ENCODE measurements at regions not wholly inside any gene's neighbourhood (a gene's known extent, or its start where the extent isn't known, plus 50 kb on each side); places are given as distances from the start of the nearest gene placed in this dataset.

DNA sequence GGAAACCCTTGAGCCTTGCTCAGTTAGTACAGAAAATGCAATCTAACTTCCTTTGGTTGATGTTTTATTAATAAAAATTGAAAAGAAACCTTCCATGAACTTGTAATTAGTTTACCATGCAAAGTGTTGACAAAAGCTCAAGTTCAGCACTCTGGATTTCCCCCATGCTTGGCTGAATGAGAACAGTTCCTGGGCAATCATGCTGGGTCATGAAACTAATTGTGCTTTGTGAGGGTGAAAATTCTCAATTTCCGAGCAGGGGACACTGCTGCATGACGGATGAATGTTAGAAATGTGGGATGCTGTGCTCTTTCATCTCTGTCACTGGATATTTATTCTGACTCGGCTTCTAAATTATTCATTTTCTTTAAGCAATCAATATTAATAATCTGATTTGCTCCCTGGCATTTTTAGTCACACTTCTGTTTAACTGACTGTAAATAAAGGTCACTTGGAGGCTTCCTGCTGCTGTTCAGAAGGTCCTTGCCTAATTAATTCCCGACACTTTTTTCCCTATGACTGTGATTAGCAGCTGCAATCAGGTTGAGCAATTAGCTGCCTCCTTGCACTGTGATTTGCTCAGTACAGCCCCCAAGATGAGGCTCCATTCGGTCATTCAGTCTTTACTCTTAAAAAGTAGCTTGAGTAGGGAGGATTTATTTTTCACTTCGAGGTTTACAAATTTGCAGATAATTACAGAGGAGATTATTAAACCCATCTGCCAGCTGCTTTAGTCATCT lies 678.1 kb upstream of the ZNF608 start:
- H3K27ac ChIP-seq (ENCODE audit: low read depth in 1 of 2, low read length in 1 of 2) = no peak overlapping the region
- no peaks in the 10 kb centered on the region for H3K27me3 ChIP-seq (ENCODE audit: control insufficient read depth in 3 of 3, insufficient read depth in 3 of 3, low read length in 2 of 3)
- H3K9me3 ChIP-seq (ENCODE audit: control insufficient read depth in 4 of 4, insufficient read depth in 3 of 4, low read length in 3 of 4) = peaks cover 0 to 4% (median 0%) of the 10 kb centered on the region in 4 donors
- H3K9ac ChIP-seq (ENCODE audit: insufficient read depth in 1 of 2, low read length in 2 of 2) = no peak overlapping the region
- no peaks in the 10 kb centered on the region for H3K36me3 ChIP-seq (ENCODE audit: control insufficient read depth in 4 of 4, insufficient read depth in 4 of 4, low read length in 4 of 4)
- H3K4me1 ChIP-seq (ENCODE audit: control insufficient read depth in 5 of 5, insufficient read depth in 5 of 5, low read length in 5 of 5) = no peaks in the 10 kb centered on the region
- TF ChIP-seq, protein P1, sequence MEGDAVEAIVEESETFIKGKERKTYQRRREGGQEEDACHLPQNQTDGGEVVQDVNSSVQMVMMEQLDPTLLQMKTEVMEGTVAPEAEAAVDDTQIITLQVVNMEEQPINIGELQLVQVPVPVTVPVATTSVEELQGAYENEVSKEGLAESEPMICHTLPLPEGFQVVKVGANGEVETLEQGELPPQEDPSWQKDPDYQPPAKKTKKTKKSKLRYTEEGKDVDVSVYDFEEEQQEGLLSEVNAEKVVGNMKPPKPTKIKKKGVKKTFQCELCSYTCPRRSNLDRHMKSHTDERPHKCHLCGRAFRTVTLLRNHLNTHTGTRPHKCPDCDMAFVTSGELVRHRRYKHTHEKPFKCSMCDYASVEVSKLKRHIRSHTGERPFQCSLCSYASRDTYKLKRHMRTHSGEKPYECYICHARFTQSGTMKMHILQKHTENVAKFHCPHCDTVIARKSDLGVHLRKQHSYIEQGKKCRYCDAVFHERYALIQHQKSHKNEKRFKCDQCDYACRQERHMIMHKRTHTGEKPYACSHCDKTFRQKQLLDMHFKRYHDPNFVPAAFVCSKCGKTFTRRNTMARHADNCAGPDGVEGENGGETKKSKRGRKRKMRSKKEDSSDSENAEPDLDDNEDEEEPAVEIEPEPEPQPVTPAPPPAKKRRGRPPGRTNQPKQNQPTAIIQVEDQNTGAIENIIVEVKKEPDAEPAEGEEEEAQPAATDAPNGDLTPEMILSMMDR (IDR thresholded peaks at IDR 0.05; ENCODE audit: control extremely low read depth, extremely low read depth) = no peak
- DNase-seq = peak in 1 of 3 donors; percentile 37
- ATAC-seq (ENCODE audit: insufficient read depth, low FRiP score) = no peak
- H3K4me3 ChIP-seq = no peak overlapping the region
- 68 to 78% methylated on average over 6 of the region's 6 CpGs for WGBS, 2 donors

DNA sequence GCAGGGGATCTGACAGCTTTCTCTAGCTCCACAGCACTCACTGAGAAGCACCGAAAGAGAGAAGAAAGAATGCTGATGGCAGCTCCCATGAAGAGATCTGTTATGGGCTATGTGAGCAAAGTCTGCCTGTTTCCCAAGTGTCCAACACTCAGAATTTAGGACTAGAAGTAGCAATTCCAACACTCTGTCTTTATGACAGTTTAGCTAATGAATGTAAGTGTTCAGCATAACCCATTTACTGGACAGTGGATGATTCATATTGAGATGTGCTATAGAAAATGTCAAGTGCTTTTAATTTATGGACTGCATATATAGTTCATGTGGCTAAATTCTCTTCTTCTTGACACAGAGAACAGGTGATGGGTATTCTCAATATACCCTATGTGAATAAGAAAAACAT lies 683.1 kb upstream of the ZNF608 start:
- ATAC-seq (ENCODE audit: insufficient read depth, low FRiP score) (no peak), DNase-seq (no peak)
- Histone ChIP-seq H3K9ac (ENCODE audit: insufficient read depth in 1 of 2, low read length in 2 of 2) (no peak overlapping the region), H3K4me1 (ENCODE audit: control insufficient read depth in 5 of 5, insufficient read depth in 5 of 5, low read length in 5 of 5) (no peaks in the 10 kb centered on the region), H3K36me3 (ENCODE audit: control insufficient read depth in 4 of 4, insufficient read depth in 4 of 4, low read length in 4 of 4) (no peaks in the 10 kb centered on the region), H3K4me3 (no peak overlapping the region), H3K27me3 (ENCODE audit: control insufficient read depth in 3 of 3, insufficient read depth in 3 of 3, low read length in 2 of 3) (no peaks in the 10 kb centered on the region), H3K27ac (ENCODE audit: low read depth in 1 of 2, low read length in 1 of 2) (no peak overlapping the region), H3K9me3 (ENCODE audit: control insufficient read depth in 4 of 4, insufficient read depth in 3 of 4, low read length in 3 of 4) (peaks cover 0 to 4% (median 0%) of the 10 kb centered on the region in 4 donors)
- TF ChIP-seq, protein P1 (IDR thresholded peaks at IDR 0.05; ENCODE audit: control extremely low read depth, extremely low read depth) = no peak
- WGBS, 2 donors = 82 to 90% methylated on average over 1 of the region's 1 CpG

DNA sequence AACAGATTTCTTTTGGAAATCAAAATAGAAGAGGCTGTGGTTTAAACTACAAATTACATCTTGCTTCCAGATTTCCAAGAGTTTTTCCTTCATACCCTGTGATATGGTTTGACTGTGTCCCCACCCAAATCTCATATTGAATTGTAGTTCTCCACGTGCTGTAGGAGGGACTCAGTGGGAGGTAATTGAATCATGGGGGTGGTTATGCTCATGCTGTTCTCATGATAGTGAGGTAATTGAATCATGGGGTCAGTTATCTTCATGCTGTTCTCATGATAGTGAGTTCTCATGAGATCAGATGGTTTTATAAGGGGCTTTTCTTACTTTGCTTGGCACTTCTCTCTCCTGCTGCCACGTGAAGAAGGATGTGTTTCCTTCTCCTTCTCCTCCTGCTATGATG lies 687.0 kb upstream of the ZNF608 start:
- Histone ChIP-seq H3K4me3 (no peak overlapping the region), H3K9me3 (ENCODE audit: control insufficient read depth in 4 of 4, insufficient read depth in 3 of 4, low read length in 3 of 4) (peaks cover 0 to 3% (median 0%) of the 10 kb centered on the region in 4 donors), H3K27ac (ENCODE audit: low read depth in 1 of 2, low read length in 1 of 2) (no peak overlapping the region), H3K36me3 (ENCODE audit: control insufficient read depth in 4 of 4, insufficient read depth in 4 of 4, low read length in 4 of 4) (no peaks in the 10 kb centered on the region), H3K9ac (ENCODE audit: insufficient read depth in 1 of 2, low read length in 2 of 2) (no peak overlapping the region), H3K4me1 (ENCODE audit: control insufficient read depth in 5 of 5, insufficient read depth in 5 of 5, low read length in 5 of 5) (no peaks in the 10 kb centered on the region), H3K27me3 (ENCODE audit: control insufficient read depth in 3 of 3, insufficient read depth in 3 of 3, low read length in 2 of 3) (no peaks in the 10 kb centered on the region)
- TF ChIP-seq, protein P1 (IDR thresholded peaks at IDR 0.05; ENCODE audit: control extremely low read depth, extremely low read depth) = no peak
- WGBS, 2 donors = 51 to 62% methylated on average over 2 of the region's 2 CpGs
- ATAC-seq (ENCODE audit: insufficient read depth, low FRiP score) (no peak), DNase-seq (no peak)

- ATAC-seq (ENCODE audit: insufficient read depth, low FRiP score) = no peak
- Histone ChIP-seq H3K9me3 (ENCODE audit: control insufficient read depth in 4 of 4, insufficient read depth in 3 of 4, low read length in 3 of 4) (peaks cover 0 to 5% (median 2%) of the 10 kb centered on the region in 4 donors), H3K36me3 (ENCODE audit: control insufficient read depth in 4 of 4, insufficient read depth in 4 of 4, low read length in 4 of 4) (no peaks in the 10 kb centered on the region)
These were observed 692.8 kb upstream of the ZNF608 start for GRCh38 chr5:125439243-125439642.

More at GRCh38 chr5:125439243-125439642, 692.8 kb upstream of the ZNF608 start:
- Histone ChIP-seq H3K4me1 (ENCODE audit: control insufficient read depth in 5 of 5, insufficient read depth in 5 of 5, low read length in 5 of 5) (no peaks in the 10 kb centered on the region), H3K27ac (ENCODE audit: low read depth in 1 of 2, low read length in 1 of 2) (no peak overlapping the region), H3K27me3 (ENCODE audit: control insufficient read depth in 3 of 3, insufficient read depth in 3 of 3, low read length in 2 of 3) (no peaks in the 10 kb centered on the region), H3K4me3 (no peak overlapping the region), H3K9ac (ENCODE audit: insufficient read depth in 1 of 2, low read length in 2 of 2) (no peak overlapping the region)
- TF ChIP-seq, protein P1 (IDR thresholded peaks at IDR 0.05; ENCODE audit: control extremely low read depth, extremely low read depth) = no peak
- no peak for DNase-seq

Measured in lung (tissue), 11 donors.